HG03469 (cell line): ENCODE measurements at regions not wholly inside any gene's neighbourhood (a gene's known extent, or its start where the extent isn't known, plus 50 kb on each side); places are given as distances from the start of the nearest gene placed in this dataset.

ENCODE experiments used
- ATAC-seq: cut with Tn5 transposase; IDR thresholded peaks from one replicate; pipeline ENCODE4 v1.9.1; 2021; ENCODE audit warnings: mild to moderate bottlenecking, moderate library complexity, moderate number of reproducible peaks; ENCODE audit not compliant: unreplicated experiment

GRCh38 chr15:47383102-47383501 is 334.2 kb upstream of the SEMA6D start:
- no peak for ATAC-seq

GRCh38 chr15:47383801-47384200 is 333.5 kb upstream of the SEMA6D start:
- ATAC-seq = no peak

GRCh38 chr15:47384341-47384740 is 333.0 kb upstream of the SEMA6D start:
- no peak for ATAC-seq

- ATAC-seq = no peak
Measured at GRCh38 chr15:47384776-47385175, 332.5 kb upstream of the SEMA6D start.

- no peak for ATAC-seq
Measured at GRCh38 chr15:47386459-47386858, 330.8 kb upstream of the SEMA6D start.

GRCh38 chr15:47388299-47388698 is 329.0 kb upstream of the SEMA6D start:
- no peak for ATAC-seq

GRCh38 chr15:47390208-47390765 is 327.0 kb upstream of the SEMA6D start:
- ATAC-seq = no peak

- no peak for ATAC-seq
Measured at GRCh38 chr15:47394286-47394809, 323.0 kb upstream of the SEMA6D start.

GRCh38 chr15:47395076-47395475 is 322.2 kb upstream of the SEMA6D start:
- no peak for ATAC-seq

GRCh38 chr15:47397655-47398054 is 319.6 kb upstream of the SEMA6D start:
- ATAC-seq = no peak

- ATAC-seq = no peak
Measured at GRCh38 chr15:47398132-47398531, 319.2 kb upstream of the SEMA6D start.

GRCh38 chr15:47398594-47398993 is 318.7 kb upstream of the SEMA6D start:
- no peak for ATAC-seq

GRCh38 chr15:47399100-47399499 is 318.2 kb upstream of the SEMA6D start:
- ATAC-seq = no peak

- no peak for ATAC-seq
Measured at GRCh38 chr15:47400603-47401002, 316.7 kb upstream of the SEMA6D start.

- no peak for ATAC-seq
Measured at GRCh38 chr15:47401427-47401826, 315.9 kb upstream of the SEMA6D start.

- ATAC-seq = no peak
Measured at GRCh38 chr15:47402829-47403228, 314.5 kb upstream of the SEMA6D start.

GRCh38 chr15:47404877-47405276 is 312.4 kb upstream of the SEMA6D start:
- ATAC-seq = no peak

- no peak for ATAC-seq
Measured at GRCh38 chr15:47405365-47406162, 311.7 kb upstream of the SEMA6D start.

- no peak for ATAC-seq
Measured at GRCh38 chr15:47407692-47408091, 309.6 kb upstream of the SEMA6D start.

- ATAC-seq = no peak
Measured at GRCh38 chr15:47409038-47409437, 308.3 kb upstream of the SEMA6D start.

GRCh38 chr15:47409600-47409999 is 307.7 kb upstream of the SEMA6D start:
- ATAC-seq = no peak

GRCh38 chr15:47410247-47410646 is 307.1 kb upstream of the SEMA6D start:
- ATAC-seq = no peak
